H1 (cell line): ENCODE measurements at regions not wholly inside any gene's neighbourhood (a gene's known extent, or its start where the extent isn't known, plus 50 kb on each side); places are given as distances from the start of the nearest gene placed in this dataset.

Source experiments
- CTCF ChIA-PET: fragments of 300-600 bp; sonication (Branson Sonifier 250); formaldehyde crosslinking; loops from one replicate; lab custom pipeline; 2021; ENCODE audit not compliant: partially characterized antibody; lab: Charles Lee
- POLR2A ChIA-PET: fragments of 300-600 bp; sonication (Branson Sonifier 250); formaldehyde crosslinking; loops from one replicate; lab custom pipeline; 2021; ENCODE audit warnings: inconsistent platforms; ENCODE audit not compliant: partially characterized antibody; lab: Charles Lee
- DNase-seq, 2 experiments: peaks; one replicate each; pipeline versions ENCODE4 v3.0.0 to v3.0.0-alpha.2; 2010 to 2022; ENCODE audit warnings: low spot score in 2 of 2, low read depth in 1 of 2, mixed read lengths in 1 of 2
- FAIRE-seq: peaks from 2 replicates; lab custom pipeline; 2011; peaks lifted over from hg19 to GRCh38; lab: Jason Lieb, UNC
- H2AFZ ChIP-seq: 2 replicates; pipeline ENCODE4 v1.8.1; 2012; ENCODE audit warnings: low read length, inconsistent platforms
- H2AK5ac ChIP-seq: 2 replicates; pipeline ENCODE4 v1.6.1; 2013; ENCODE audit warnings: low read depth, low read length
- H2BK120ac ChIP-seq: replicated peaks from 2 replicates; pipeline ENCODE3; 2013; ENCODE audit warnings: low read depth, low read length, inconsistent platforms
- H2BK12ac ChIP-seq: 2 replicates; pipeline ENCODE4 v1.6.1; 2013; ENCODE audit warnings: low read depth, low read length
- H2BK15ac ChIP-seq: 2 replicates; pipeline ENCODE4 v1.6.1; 2013; ENCODE audit warnings: low read length
- H2BK20ac ChIP-seq: 2 replicates; pipeline ENCODE4 v1.6.1; 2013; ENCODE audit warnings: low read length
- H2BK5ac ChIP-seq: 2 replicates; pipeline ENCODE4 v1.6.1; 2013; ENCODE audit warnings: low read depth, low read length
- H3K14ac ChIP-seq: 2 replicates; pipeline ENCODE4 v1.6.1; 2013; ENCODE audit warnings: inconsistent platforms; ENCODE audit not compliant: insufficient read length
- H3K18ac ChIP-seq: 2 replicates; pipeline ENCODE4 v1.6.1; 2013; ENCODE audit warnings: low read length; ENCODE audit errors: extremely low read depth
- H3K23ac ChIP-seq: 2 replicates; pipeline ENCODE4 v1.6.1; 2013; ENCODE audit warnings: inconsistent platforms; ENCODE audit not compliant: insufficient read length
- H3K23me2 ChIP-seq: 2 replicates; pipeline ENCODE4 v1.6.1; 2013; ENCODE audit warnings: low read depth, low read length
- H3K27ac ChIP-seq: 2 replicates; pipeline ENCODE4 v1.6.1; 2011; ENCODE audit warnings: low read depth, low read length, inconsistent platforms
- H3K27me3 ChIP-seq, 4 experiments: replicated peaks in 1 of 4; 1 replicate in 1 of 4; 2 replicates in 3 of 4; pipeline versions ENCODE4 v1.6.1 to v1.8.1; 2011 to 2013; ENCODE audit warnings: low read length in 3 of 4, mild to moderate bottlenecking in 3 of 4, inconsistent platforms in 2 of 4, mixed read lengths in 2 of 4, moderate library complexity in 1 of 4; ENCODE audit not compliant: control insufficient read depth in 3 of 4, insufficient read depth in 3 of 4; ENCODE audit errors: extremely low read depth in 1 of 4
- H3K36me3 ChIP-seq, 4 experiments: 2 replicates each; pipeline versions ENCODE4 v1.6.1 to v1.8.1; 2011 to 2013; ENCODE audit warnings: mild to moderate bottlenecking in 4 of 4, low read length in 3 of 4, moderate library complexity in 2 of 4, control low read depth in 1 of 4, inconsistent platforms in 1 of 4; ENCODE audit not compliant: insufficient read depth in 4 of 4, control insufficient read depth in 2 of 4
- H3K4ac ChIP-seq: replicated peaks from 2 replicates; pipeline ENCODE3; 2013; ENCODE audit warnings: low read length, low read depth, mixed read lengths, inconsistent platforms; ENCODE audit not compliant: insufficient read length
- H3K4me1 ChIP-seq, 4 experiments: replicated peaks in 1 of 4; 1 replicate in 1 of 4; 2 replicates in 3 of 4; pipeline versions ENCODE4 v1.6.1 to v1.8.1; 2011 to 2013; ENCODE audit warnings: low read length in 3 of 4, inconsistent platforms in 2 of 4, mixed read lengths in 1 of 4; ENCODE audit not compliant: insufficient read depth in 4 of 4, control insufficient read depth in 3 of 4
- H3K4me2 ChIP-seq, 2 experiments: 2 replicates each; pipeline versions ENCODE4 v1.6.1 to v1.8.1; 2011 to 2013; ENCODE audit warnings: low read depth in 2 of 2, low read length in 2 of 2, control low read depth in 1 of 2, inconsistent platforms in 1 of 2, mild to moderate bottlenecking in 1 of 2; ENCODE audit not compliant: insufficient read depth in 1 of 2
- H3K4me3 ChIP-seq, 4 experiments: fragments of 200-600, 300-600 bp in 1 of 4; sonication (generic), shearing (Covaris generic), sonication (Bioruptor Twin) in 1 of 4; 2 replicates each; pipeline versions ENCODE4 v1.5.1 to v1.8.1; 2011 to 2016; ENCODE audit warnings: low read length in 4 of 4, low read depth in 3 of 4, control low read depth in 2 of 4, inconsistent platforms in 2 of 4, mild to moderate bottlenecking in 2 of 4, mixed read lengths in 1 of 4, moderate library complexity in 1 of 4; ENCODE audit not compliant: insufficient read depth in 2 of 4; ENCODE audit errors: extremely low read depth in 1 of 4
- H3K56ac ChIP-seq: replicated peaks from 2 replicates; pipeline ENCODE3; 2013; ENCODE audit warnings: low read depth, mild to moderate bottlenecking, mixed read lengths, low read length, inconsistent platforms; ENCODE audit not compliant: insufficient read length
- H3K79me1 ChIP-seq: 2 replicates; pipeline ENCODE4 v1.6.1; 2013; ENCODE audit warnings: low read depth, low read length, control low read depth
- H3K79me2 ChIP-seq, 2 experiments: 2 replicates each; pipeline versions ENCODE4 v1.6.1 to v1.8.1; 2012 to 2013; ENCODE audit warnings: low read length in 2 of 2, mild to moderate bottlenecking in 2 of 2, inconsistent platforms in 1 of 2; ENCODE audit not compliant: insufficient read depth in 2 of 2, control insufficient read depth in 1 of 2
- H3K9ac ChIP-seq, 4 experiments: replicated peaks in 1 of 4; 1 replicate in 1 of 4; 2 replicates in 3 of 4; pipeline versions ENCODE4 v1.6.1 to v1.8.1; 2011 to 2013; ENCODE audit warnings: low read depth in 3 of 4, low read length in 3 of 4, control low read depth in 2 of 4, mild to moderate bottlenecking in 2 of 4, moderate library complexity in 2 of 4, inconsistent platforms in 1 of 4; ENCODE audit errors: extremely low read depth in 1 of 4
- H3K9me3 ChIP-seq, 2 experiments: 2 replicates each; pipeline versions ENCODE4 v1.6.1 to v1.8.1; 2012 to 2013; ENCODE audit warnings: mild to moderate bottlenecking in 2 of 2, moderate library complexity in 2 of 2, control low read depth in 1 of 2, inconsistent platforms in 1 of 2, low read depth in 1 of 2, low read length in 1 of 2, mixed read lengths in 1 of 2; ENCODE audit not compliant: insufficient read depth in 2 of 2
- H4K20me1 ChIP-seq, 2 experiments: replicated peaks in 1 of 2; 2 replicates each; pipeline versions ENCODE3 to v1.8.1; 2011 to 2013; ENCODE audit warnings: inconsistent platforms in 2 of 2, low read length in 2 of 2, mild to moderate bottlenecking in 1 of 2; ENCODE audit not compliant: insufficient read depth in 2 of 2, control insufficient read depth in 1 of 2
- H4K5ac ChIP-seq: 2 replicates; pipeline ENCODE4 v1.6.1; 2013; ENCODE audit warnings: low read length, low read depth, mixed read lengths, inconsistent platforms; ENCODE audit not compliant: insufficient read length
- H4K8ac ChIP-seq: 2 replicates; pipeline ENCODE4 v1.8.0; 2013; ENCODE audit warnings: mild to moderate bottlenecking, moderate library complexity, low read length, inconsistent platforms; ENCODE audit not compliant: insufficient read depth; ENCODE audit errors: extremely low read depth
- H4K91ac ChIP-seq: replicated peaks from 2 replicates; pipeline ENCODE3; 2013; ENCODE audit warnings: low read length, mixed read lengths, inconsistent platforms; ENCODE audit not compliant: insufficient read length
- BACH1 ChIP-seq: IDR thresholded peaks from 2 replicates; pipeline ENCODE4 v1.6.1; 2012; ENCODE audit warnings: low read length, improper control_type of control experiment
- CREB1 ChIP-seq: IDR thresholded peaks from 2 replicates; pipeline ENCODE4 v1.6.1; 2012; ENCODE audit warnings: inconsistent platforms
- FOSL1 ChIP-seq: IDR thresholded peaks from 2 replicates; pipeline ENCODE4 v1.6.1; 2011; ENCODE audit warnings: mild to moderate bottlenecking, low read depth, low read length, moderate library complexity; ENCODE audit not compliant: insufficient read depth
- PHF8 ChIP-seq: fragments of 200-600 bp; sonication (generic); conservative IDR thresholded peaks from 2 replicates; pipeline ENCODE4 v1.7.1; 2012; ENCODE audit warnings: low read depth, mild to moderate bottlenecking, inconsistent platforms, low read length, moderate library complexity
- SP4 ChIP-seq: IDR thresholded peaks from 2 replicates; pipeline ENCODE4 v1.6.1; 2012; ENCODE audit warnings: low read length, inconsistent platforms
- TBP ChIP-seq: IDR thresholded peaks from 2 replicates; pipeline ENCODE4 v1.6.1; 2011; ENCODE audit warnings: low read depth, low read length, improper control_type of control experiment
- TEAD4 ChIP-seq: IDR thresholded peaks from 2 replicates; pipeline ENCODE4 v1.6.1; 2012; ENCODE audit warnings: low read depth, low read length, inconsistent platforms, mixed read lengths
- WGBS, 2 experiments: shearing (Covaris generic) in 1 of 2; methylation state at CpG; one replicate each; pipeline versions ENCODE4 v1.1.6 to v1.1.7; 2013 to 2015; ENCODE audit warnings: low lambda C conversion rate in 2 of 2, mixed read lengths in 2 of 2, inconsistent platforms in 1 of 2, low coverage in 1 of 2, missing lambda C conversion rate in 1 of 2; ENCODE audit not compliant: insufficient replicate concordance in 2 of 2, insufficient coverage in 1 of 2, insufficient read length in 1 of 2; ENCODE audit errors: extremely low coverage in 1 of 2, missing lambda C conversion rate in 1 of 2; 5-methylcytosine and 5-hydroxymethylcytosine counted together
- TF ChIP-seq, protein P1 (sequence below), 3 experiments: IDR thresholded peaks; 1 replicate in 2 of 3; 2 replicates in 1 of 3; pipeline versions ENCODE4 v1.5.1 to v1.6.1; 2011; ENCODE audit warnings: low read length in 3 of 3, mild to moderate bottlenecking in 3 of 3, inconsistent platforms in 2 of 3, low read depth in 1 of 3, moderate library complexity in 1 of 3; ENCODE audit not compliant: insufficient read depth in 1 of 3; ENCODE audit errors: control extremely low read depth in 1 of 3
- TF ChIP-seq, protein P2 (sequence below): IDR thresholded peaks from 2 replicates; pipeline ENCODE4 v1.6.1; 2012; ENCODE audit warnings: low read length, inconsistent platforms
- TF ChIP-seq, protein P3 (sequence below): IDR thresholded peaks from 2 replicates; pipeline ENCODE4 v1.6.1; 2011; ENCODE audit warnings: low read length, improper control_type of control experiment

DNA sequence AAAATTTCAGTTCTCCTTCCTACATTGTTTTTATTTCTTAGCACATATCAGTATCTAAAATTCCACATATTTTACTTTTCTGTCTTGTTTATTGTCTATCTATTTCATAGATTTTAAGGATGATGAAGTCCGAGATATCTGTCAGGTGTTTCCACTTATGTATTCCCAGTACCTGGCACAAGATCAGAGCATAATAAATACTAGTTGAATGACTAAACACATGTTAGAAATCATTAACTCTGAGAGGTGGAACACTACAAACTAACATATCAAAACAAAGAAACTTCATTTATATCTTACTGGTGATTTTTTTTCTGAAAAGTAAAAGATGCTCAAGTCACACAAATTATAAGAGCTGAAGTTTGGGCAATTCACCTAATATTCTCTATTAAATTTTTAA is 1208.3 kb downstream of the PCDH9 start:
- Histone ChIP-seq H3K27ac (no peak overlapping the region), H4K5ac (no peak overlapping the region), H2BK20ac (no peak overlapping the region), H3K4me3 (no peak overlapping the region), H2AK5ac (no peak overlapping the region), H2BK120ac (no peak overlapping the region), H2BK5ac (no peak overlapping the region), H3K9me3 (no peaks in the 10 kb centered on the region), H3K27me3 (no peaks in the 10 kb centered on the region), H3K56ac (no peak overlapping the region), H3K23ac (no peak overlapping the region), H3K79me2 (no peaks in the 10 kb centered on the region), H3K9ac (no peak overlapping the region), H3K18ac (no peak overlapping the region), H3K23me2 (no peaks in the 10 kb centered on the region; the same call in 1 of the 2 replicates), H3K4ac (no peak overlapping the region), H2BK15ac (no peak overlapping the region), H3K14ac (no peak overlapping the region), H2AFZ (no peak overlapping the region), H4K20me1 (no peaks in the 10 kb centered on the region), H3K36me3 (no peaks in the 10 kb centered on the region), H4K91ac (no peak overlapping the region), H2BK12ac (no peak overlapping the region), H3K79me1 (no peaks in the 10 kb centered on the region), H4K8ac (no peak overlapping the region), H3K4me2 (no peak overlapping the region), H3K4me1 (no peaks in the 10 kb centered on the region)
- ChIA-PET POLR2A (no interaction called here), CTCF (interaction anchor here (0.9 kb wide), 1 partner anchor 95 kb away, joined by 3 read pairs; no protein-coding TSS in a partner anchor)
- FAIRE-seq (no peak), DNase-seq (no peak)
- 93% methylated on average over 1 of the region's 1 CpG; no CpG with 5 or more reads in 1 of the 2 experiments for WGBS, 2 experiments
- no peak for TF ChIP-seq PHF8
- TF ChIP-seq, protein P1, sequence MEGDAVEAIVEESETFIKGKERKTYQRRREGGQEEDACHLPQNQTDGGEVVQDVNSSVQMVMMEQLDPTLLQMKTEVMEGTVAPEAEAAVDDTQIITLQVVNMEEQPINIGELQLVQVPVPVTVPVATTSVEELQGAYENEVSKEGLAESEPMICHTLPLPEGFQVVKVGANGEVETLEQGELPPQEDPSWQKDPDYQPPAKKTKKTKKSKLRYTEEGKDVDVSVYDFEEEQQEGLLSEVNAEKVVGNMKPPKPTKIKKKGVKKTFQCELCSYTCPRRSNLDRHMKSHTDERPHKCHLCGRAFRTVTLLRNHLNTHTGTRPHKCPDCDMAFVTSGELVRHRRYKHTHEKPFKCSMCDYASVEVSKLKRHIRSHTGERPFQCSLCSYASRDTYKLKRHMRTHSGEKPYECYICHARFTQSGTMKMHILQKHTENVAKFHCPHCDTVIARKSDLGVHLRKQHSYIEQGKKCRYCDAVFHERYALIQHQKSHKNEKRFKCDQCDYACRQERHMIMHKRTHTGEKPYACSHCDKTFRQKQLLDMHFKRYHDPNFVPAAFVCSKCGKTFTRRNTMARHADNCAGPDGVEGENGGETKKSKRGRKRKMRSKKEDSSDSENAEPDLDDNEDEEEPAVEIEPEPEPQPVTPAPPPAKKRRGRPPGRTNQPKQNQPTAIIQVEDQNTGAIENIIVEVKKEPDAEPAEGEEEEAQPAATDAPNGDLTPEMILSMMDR (IDR thresholded peaks at IDR 0.05; ENCODE audit: control extremely low read depth in 1 of 3, insufficient read depth in 1 of 3, low read depth in 1 of 3, low read length in 3 of 3) = no peak
- TF ChIP-seq TEAD4 = no peak
- TF ChIP-seq, protein P2, sequence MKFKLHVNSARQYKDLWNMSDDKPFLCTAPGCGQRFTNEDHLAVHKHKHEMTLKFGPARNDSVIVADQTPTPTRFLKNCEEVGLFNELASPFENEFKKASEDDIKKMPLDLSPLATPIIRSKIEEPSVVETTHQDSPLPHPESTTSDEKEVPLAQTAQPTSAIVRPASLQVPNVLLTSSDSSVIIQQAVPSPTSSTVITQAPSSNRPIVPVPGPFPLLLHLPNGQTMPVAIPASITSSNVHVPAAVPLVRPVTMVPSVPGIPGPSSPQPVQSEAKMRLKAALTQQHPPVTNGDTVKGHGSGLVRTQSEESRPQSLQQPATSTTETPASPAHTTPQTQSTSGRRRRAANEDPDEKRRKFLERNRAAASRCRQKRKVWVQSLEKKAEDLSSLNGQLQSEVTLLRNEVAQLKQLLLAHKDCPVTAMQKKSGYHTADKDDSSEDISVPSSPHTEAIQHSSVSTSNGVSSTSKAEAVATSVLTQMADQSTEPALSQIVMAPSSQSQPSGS = no peak
- TF ChIP-seq, protein P3, sequence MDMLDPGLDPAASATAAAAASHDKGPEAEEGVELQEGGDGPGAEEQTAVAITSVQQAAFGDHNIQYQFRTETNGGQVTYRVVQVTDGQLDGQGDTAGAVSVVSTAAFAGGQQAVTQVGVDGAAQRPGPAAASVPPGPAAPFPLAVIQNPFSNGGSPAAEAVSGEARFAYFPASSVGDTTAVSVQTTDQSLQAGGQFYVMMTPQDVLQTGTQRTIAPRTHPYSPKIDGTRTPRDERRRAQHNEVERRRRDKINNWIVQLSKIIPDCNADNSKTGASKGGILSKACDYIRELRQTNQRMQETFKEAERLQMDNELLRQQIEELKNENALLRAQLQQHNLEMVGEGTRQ = no peak
- TF ChIP-seq FOSL1 = no peak
- TF ChIP-seq BACH1 = no peak
- no peak for TF ChIP-seq CREB1
- TF ChIP-seq TBP = no peak
- no peak for TF ChIP-seq SP4
